GM21423 (cell line): ENCODE measurements at regions not wholly inside any gene's neighbourhood (a gene's known extent, or its start where the extent isn't known, plus 50 kb on each side); places are given as distances from the start of the nearest gene placed in this dataset.

ENCODE experiments used
- ATAC-seq: cut with Tn5 transposase; IDR thresholded peaks from one replicate; pipeline ENCODE4 v1.9.1; 2021; ENCODE audit warnings: mild to moderate bottlenecking, moderate library complexity; ENCODE audit not compliant: unreplicated experiment

DNA sequence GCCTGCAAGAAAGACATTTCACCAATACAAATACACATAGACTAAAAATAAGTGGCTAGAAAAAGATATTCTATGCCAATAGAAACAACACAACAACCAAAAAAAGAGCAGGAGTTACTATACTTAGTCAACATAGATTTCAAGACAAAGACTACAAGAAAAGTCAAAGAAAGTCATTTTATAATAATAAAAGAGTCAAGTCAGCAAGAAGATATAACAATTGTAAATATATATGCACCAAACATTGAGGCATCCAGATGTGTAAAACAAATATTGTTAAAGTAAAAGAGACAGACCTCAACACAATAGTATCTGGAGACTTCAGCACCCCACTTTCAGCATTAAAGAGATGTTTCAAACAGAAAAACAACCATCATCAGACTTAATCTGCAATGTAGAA lies 104.6 kb downstream of the AMY1C start:
- ATAC-seq, result no peak

DNA sequence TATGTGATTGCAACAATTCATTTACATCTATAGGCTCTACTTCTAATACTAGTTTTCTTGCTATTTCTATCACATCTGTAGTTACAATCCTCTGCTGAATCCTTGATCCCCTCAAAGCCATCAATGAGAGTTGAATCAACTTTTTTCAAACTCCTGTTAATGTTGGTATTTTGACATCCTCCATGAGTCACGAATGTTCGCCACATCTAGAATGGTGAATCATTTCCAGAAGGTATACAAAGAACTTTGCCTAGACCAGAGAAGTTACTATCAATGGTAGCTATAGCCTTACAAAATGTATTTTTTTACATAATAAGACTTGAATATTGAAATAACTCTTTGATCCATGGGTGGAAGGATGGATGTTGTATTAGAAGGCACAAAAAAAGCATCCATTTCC lies 110.0 kb downstream of the AMY1C start:
- ATAC-seq, result no peak

DNA sequence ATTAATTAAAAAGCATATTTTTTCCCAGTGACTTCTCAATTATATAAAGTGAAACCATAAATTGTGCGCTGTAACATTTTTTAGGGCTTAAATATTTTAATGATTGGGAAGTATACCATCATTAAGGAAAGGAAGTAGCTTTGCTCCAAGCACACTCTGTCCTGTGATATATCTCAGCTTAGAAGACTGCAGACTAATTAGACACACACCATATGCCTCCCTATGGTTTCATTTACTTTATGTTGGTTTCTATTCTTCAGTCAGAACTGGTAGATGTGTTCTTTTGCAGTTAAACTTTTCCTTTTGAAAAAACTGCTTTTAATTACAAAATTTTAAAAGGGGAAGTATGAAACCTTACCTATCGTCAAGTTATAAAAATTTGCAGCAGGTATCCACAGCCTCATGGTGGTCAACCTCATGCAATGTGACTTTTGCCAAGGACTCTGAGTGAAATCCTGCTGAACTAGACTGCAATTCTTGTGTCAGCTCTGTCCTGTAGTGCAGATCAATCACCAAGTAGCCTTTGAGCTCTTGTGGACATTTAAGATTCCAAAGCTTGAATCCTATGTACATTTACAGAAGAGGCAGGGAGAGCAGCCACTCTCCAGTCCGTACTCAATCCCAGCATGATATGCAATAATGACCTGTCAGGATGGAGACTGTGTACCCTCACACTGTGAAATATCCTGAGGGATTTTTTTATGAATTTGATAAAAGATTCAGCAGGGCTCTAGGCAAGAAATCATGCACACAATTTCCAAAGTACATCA lies 149.1 kb downstream of the AMY1C start:
- no peak for ATAC-seq

DNA sequence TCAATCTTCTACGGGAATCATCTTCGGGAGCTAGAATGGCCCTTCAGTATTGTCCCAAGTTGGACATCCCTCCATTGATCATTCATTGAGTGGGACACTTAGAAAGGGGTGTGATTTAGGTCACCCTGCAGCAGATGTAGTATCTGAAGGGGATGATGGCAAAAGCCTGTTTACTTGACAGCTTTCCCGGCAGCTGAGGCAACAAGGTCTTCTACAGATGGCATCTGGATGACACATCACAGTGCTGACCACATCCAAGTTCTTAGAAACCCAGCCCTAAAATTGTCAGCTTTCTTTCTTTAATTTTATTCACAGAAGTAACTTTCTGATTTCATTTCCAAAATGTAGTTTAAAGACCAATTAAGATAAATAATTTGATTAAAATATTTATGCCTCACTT lies 150.3 kb downstream of the AMY1C start:
- no peak for ATAC-seq

DNA sequence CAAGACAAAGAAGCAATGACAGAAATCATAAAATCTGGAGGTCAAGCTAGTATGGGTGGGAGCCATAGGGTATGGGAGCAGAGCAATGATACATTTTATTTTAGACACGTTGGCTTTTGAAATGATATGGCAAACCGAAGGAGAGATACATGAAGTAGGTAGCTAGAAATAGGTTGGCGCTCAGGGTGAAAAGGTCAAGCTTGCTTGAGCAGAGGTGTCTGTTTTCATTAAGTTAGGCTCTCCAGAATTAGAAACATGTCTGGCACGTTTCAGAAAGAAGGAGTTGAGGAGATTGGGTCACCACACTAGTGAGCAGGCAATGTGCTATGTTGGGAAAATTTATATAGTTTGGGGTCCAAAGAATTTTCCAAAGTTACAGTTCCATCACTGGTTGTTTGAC lies 151.4 kb downstream of the AMY1C start:
- no peak for ATAC-seq

DNA sequence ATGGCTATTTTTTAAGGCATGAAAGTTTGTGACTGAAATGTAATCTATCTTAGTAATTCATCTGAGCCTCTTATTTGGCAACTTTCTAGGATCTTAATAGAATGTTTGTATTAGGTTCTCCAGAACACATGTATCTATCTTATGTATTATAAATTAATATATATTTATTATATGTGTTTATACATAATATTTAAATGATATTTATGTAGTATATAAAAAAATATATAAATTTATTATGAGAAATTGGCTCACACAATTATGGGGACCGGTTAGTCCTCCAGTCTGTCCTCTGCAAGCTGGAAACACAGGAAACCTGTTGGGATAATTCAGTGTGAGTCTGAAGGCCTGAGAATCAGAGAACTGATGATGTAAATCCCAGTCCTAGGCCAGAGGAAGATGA lies 155.7 kb downstream of the AMY1C start:
- no peak for ATAC-seq

DNA sequence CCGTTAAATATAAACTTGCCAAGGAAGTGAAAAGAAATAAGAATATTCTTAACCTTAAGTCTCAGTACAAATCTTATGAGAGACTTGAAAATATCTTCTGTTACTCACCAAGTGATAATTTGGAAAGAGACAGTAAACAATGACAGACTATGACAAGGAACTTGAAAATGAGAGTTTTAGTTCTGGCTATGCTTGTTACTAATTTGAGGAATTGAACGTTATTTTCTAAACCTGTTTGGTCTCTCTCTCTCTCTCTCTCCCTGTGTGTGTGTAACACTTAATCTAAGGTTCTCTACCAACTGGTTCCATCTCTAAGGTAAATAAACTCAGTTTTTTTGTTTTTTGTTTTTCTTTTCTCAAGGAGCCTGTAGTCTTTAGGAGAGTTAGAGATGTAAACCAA lies 161.8 kb downstream of the AMY1C start:
- no peak for ATAC-seq

DNA sequence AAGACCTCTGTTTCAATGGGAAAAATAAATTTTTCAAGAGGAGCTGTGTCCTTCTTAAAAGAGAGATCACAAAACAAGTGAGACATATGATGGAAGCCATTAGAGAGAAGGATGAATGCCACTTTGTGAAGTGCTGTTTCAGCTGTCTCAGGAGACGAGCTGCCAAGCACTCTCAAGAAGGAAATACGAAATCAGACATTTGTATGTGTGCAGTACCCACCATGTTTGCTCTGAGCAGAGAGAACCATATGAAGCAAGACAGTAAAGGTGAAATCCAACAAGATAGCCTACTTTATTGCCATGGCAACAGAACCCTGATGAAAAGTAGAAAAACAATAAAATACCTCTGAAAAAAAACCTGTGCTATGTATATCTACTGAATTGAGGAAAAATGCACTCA lies 168.1 kb downstream of the AMY1C start:
- ATAC-seq, result no peak

DNA sequence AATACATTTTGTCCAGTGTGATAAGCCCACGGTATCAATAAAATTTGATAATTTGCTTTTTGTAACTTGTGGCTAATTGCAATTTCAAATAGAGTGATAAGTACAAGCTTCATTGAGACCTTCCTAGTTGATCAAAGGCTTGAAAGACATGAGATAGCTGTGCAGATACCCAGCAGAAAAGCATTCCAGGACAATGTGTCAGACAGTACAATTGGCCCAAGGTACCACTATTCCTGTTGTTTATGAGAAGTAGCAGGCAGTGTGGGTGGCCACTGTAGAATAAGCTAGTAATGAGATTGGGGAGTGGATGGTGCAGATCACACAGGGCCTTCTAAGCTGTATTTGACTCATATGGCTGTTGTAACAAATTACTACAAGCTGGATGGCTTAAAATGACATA lies 182.2 kb downstream of the AMY1C start:
- ATAC-seq, result no peak

DNA sequence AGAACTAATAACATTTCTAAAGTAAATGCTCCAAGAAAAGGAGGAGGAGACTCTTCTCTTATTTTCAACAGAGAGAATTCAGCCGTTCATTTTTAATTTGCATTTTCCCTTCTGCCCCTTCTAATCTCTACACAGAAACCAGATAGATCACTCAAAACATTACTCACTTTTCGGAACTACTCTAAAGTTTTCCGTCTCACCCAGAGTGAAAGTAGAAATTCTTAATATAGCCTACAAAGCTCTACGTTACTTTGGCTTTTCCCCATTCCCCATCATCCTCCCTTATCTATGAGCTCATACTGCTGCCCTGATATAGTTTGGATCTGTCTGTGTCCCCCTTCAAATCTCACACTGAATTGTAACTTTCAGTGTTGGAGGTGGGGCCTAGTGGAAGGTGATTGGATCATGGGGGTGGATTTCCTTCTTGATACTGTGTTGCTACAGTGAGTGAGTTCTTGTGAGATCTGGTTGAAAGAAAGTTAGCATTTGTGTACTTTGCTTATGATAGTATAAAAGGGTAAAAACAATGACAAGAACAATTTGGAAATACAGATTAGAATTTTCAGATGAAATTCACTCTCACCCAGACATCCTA lies 188.2 kb downstream of the AMY1C start:
- ATAC-seq, result peak; percentile 64

DNA sequence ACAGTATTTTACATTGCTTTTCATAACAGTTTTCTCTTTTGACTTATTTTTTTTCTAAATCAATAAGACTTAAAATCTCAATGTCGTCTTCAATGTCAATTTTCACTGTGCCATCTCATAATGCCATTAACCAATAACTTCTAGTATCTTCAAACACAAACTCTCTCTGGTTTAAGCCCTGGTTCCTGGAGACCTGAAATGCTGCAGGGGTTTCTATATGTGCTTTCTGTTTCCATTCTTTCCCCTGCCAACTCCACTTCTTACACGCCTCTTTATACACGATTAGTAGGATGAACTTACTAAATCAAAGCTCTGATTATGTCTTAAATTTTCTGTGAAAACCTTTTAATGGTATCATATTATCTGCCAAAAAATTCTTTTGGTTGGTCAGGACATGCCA lies 191.4 kb downstream of the AMY1C start:
- ATAC-seq, result peak; percentile 63

DNA sequence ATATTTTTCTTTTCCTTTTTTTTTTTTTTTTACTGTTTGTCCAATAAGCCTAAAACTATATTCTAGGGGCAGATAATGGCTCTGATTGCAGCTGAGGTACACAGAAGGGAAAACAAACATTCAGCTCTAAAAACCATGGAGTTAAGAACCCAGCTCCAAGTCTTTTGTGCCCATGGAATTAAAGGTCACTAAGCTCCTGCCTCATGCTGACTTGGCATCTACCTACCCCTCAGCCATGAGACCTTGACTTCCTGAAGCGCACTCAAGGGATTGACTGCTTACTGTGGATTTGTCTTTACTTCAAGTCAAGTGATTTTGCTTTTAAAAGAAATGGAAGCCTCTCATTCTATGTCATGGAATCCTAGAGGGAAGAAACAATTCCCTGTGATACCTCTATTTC lies 192.3 kb downstream of the AMY1C start:
- ATAC-seq, result no peak

DNA sequence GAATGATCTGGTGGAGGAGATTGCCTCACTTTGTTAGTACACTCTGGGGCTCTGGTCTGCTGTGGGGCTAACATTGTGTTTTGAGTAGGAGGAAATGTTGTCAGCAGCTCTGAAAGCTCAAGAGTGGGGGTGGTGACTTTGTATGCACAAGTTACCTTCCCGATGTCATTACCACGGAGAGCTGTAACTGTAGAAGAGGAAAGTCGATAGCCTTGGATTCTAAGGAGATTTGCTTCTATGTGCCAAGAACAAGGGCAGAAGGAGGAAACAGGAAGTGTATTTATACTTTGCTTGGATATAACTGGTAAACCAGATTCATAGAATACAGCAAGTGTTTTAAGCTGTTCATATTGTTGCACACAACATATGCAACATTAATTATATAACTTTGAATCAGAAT lies 196.1 kb downstream of the AMY1C start:
- ATAC-seq, result no peak

DNA sequence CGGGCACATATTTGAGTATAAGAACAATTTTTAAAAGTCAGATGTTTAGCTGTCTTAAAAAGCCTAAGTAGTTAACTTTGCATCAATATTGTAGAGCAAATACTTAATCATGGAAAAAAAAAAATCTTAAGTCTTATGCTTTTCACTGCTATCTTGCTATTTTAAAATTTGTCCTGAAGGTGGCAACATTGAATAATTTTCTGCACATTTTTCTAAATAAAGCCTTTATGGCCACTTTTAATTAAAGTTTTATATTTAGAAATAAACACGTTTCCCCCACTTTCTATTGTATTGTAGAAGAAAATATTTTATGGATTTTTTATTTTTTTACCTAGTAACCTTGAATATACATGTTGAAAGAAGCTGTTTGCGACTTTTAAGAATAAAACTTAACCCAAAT lies 198.8 kb downstream of the AMY1C start:
- ATAC-seq, result no peak

DNA sequence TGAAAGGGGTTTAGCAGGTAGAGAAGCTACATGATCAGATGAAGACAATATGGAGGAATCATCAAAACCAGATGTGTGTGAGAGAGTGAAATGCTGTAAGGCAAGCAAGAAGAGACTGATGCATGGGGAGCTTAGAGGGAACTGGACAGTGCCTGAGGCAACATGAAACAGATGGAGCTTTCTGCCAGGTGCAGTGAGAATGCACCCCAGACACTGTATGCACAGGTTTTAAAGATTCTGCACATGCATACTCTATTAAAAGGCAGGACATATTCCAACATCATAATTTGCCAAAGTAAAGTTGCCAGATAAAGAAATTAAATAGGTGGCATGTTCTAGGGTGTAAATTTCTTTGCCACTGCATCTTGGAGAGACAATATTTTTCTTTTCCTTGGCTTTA lies 200.1 kb downstream of the AMY1C start:
- ATAC-seq, result no peak

DNA sequence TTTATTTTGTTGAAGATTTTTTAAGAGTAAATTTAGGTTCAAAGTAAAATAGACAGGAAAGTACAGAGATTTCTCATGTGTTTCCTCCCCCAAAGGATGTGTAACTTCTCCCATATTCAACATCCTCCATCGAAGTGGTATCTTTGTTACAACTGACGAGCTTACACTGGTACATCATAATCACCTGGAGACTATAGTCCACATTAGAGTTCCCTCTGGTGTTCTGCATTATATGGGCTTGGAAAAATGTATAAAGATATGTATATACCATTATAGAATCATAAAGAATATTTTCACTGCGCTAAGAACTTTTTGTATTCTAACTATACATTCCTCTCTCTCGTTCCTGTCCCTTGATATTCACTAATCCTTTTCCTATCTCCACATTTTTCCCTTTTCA lies 203.7 kb downstream of the AMY1C start:
- no peak for ATAC-seq

DNA sequence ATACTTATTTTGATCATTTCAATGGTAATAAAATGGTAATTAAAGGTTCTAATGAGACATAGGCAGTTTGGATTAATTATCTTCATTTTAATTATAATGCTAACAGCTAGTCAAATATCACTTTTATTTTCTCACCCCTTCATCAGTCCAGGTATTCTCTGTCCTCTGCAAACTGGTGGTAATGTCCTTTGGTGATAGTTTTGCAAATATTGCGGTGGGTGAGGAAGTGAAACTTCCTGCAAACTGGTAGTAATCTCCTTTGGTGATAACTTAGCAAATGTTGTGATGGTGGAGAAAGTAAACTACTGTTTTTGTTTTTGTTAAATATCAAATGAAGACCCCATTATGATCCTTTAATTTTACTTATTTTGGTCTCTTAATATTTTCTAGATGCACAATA lies 209.0 kb downstream of the AMY1C start:
- no peak for ATAC-seq

DNA sequence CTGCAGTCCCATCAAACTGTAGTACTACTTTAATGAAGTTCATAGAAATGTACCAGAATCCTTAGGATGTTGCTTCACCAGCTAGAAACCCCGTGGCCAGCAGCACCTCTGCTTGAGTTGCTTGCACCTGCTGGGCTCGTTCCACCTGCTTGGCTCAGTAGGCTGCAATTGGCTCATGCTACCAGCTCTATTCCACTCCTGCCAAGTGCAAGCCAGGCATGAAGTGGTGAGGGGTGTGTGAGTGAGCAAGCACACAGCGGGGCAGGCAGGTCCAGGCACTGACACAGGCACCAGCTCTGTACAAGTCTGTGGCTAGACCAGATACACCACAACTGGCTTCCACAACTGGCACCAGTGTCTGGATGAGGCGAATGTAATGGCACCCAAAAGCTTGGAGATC lies 209.9 kb downstream of the AMY1C start:
- no peak for ATAC-seq

DNA sequence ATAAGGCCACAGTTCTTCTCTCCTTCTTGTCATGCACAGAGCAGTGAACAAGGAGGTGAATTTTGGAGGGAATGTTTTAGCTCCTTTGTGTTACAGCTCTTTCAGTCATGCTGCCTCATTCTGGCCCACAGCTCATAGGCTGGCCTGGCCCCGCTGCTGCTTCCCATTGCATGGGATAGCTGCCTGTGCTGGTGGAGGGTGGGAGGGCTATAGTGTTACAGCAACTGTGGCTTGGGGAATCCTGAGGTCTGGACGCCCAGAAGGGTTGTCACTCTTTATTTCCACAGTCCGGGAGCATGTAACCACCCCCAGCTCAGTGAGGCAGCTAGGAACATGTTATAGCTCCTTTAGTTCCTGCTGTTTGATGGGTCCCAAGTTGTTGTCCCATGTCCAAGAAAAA lies 210.3 kb downstream of the AMY1C start:
- ATAC-seq, result no peak

DNA sequence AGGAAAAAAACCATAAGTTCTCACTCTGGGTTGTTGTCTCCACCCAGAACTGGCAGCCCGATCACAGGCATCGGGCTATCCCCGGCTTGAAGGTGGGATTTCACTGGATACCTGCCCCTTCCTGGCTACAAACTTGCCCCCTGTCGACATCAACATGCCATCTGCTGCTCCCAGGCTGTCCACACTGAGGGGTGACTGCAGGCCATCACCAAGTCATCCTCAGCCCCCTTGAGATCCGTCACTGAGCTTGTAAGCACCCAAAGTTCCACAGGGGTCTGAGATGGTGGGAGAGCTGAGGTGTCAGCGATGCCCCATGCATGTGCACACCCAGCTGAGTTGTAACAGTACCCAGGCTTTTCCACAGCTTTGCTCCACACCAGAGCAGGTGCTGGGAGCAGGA lies 211.0 kb downstream of the AMY1C start:
- no peak for ATAC-seq

DNA sequence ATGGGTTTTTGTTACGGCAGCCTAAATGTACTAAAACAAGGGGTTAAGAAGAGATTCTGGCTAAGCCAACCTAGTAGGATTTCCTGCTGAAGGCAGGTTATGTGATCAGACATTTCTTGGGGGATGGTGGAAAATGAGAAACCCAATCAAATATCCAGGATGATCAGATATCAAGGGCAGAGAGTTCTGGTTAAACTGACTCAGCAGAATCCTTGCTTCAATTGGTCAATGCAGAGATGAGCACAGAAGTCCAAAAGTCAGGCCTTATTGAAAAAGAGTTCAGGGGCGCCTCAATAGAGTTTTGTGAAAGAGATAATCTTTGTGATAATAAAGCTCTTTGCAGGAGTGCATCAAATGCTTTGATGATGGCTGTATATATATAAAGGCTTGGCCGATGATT lies 237.1 kb downstream of the AMY1C start:
- ATAC-seq, result no peak

DNA sequence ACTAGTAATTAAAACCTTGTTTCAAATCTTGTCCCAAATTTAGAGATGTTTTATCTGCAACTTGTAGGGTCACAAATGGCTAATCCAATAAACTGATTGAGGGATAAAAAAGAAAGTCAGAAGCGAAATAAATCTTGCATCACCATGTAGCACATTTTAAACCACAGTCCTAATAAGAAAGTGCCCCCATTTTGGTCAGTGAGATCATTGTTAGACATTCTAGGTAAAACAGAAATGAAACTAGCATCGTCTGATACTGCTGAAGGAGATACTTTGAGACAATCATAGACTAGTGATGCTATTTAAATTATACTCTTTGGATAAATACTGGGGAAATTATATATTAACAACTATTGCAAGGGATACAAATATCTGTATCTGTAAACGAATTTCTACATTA lies 247.9 kb downstream of the AMY1C start:
- ATAC-seq, result no peak
